ENCODE measurements at regions not wholly inside any gene's neighbourhood (a gene's known extent, or its start where the extent isn't known, plus 50 kb on each side); places are given as distances from the start of the nearest gene placed in this dataset.

DNA sequence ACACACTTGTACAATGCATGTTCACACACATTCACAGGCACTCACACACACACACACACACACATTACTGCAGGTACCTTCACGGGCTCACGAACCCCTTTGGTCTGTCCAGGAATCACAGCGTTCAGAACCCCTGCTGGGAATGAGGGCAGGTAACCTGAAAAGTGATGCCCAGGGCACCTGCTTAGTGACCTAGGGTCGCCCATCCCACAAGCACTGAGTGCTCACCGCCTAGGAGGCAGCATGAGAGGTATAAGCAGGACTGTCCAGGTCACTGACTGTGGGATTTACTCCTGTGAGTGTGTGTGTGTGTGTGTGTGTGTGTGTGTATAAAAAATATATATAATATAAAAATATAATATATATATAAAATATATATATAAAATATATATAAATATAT is 150.9 kb downstream of the GALR1 start:
- POLR2A ChIA-PET, result no interaction called here

DNA sequence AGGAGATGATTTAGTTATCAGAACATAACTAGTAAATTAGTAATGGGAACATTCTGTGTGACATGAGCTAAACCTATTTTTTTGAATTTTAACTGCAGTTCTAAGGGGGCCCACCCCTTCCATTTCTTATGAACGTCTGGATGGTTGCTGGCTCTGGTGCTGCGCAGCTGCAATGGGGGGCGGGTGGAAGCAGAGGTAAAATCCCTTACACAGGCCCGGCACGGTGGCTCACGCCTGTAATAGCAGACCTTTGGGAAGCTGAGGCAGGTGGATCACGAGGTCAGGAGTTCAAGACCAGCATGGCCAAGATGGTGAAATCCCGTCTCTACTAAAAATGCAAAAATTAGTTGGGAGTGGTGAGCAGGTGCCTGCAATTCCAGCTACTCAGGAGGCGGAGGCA is 151.5 kb downstream of the GALR1 start:
- no peak overlapping the region for H3K27ac ChIP-seq (ENCODE audit: low read depth, low read length, poor library complexity, severe bottlenecking)
- no peak for TF ChIP-seq EZH2phosphoT487 (IDR thresholded peaks at IDR 0.05; ENCODE audit: borderline replicate concordance, low read depth, low read length)
- TF ChIP-seq, protein P1, sequence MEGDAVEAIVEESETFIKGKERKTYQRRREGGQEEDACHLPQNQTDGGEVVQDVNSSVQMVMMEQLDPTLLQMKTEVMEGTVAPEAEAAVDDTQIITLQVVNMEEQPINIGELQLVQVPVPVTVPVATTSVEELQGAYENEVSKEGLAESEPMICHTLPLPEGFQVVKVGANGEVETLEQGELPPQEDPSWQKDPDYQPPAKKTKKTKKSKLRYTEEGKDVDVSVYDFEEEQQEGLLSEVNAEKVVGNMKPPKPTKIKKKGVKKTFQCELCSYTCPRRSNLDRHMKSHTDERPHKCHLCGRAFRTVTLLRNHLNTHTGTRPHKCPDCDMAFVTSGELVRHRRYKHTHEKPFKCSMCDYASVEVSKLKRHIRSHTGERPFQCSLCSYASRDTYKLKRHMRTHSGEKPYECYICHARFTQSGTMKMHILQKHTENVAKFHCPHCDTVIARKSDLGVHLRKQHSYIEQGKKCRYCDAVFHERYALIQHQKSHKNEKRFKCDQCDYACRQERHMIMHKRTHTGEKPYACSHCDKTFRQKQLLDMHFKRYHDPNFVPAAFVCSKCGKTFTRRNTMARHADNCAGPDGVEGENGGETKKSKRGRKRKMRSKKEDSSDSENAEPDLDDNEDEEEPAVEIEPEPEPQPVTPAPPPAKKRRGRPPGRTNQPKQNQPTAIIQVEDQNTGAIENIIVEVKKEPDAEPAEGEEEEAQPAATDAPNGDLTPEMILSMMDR (conservative IDR thresholded peaks at IDR 0.05; ENCODE audit: low read length), result no peak
- intact Hi-C loops (cut with micrococcal nuclease; ENCODE audit: unreplicated experiment), result no loop called here
- DNase-seq (ENCODE audit: low spot score), result no peak
- no TSS peak for BruUV-seq (replicated peaks)
- no peaks in the 10 kb centered on the region for H3K79me2 ChIP-seq (ENCODE audit: insufficient read depth, low read depth, low read length)
- H3K4me1 ChIP-seq (ENCODE audit: insufficient read depth, low read length, poor library complexity, severe bottlenecking), result no peaks in the 10 kb centered on the region
- no peaks in the 10 kb centered on the region for H4K20me1 ChIP-seq (ENCODE audit: insufficient read depth, low read length)
- H3K4me2 ChIP-seq (ENCODE audit: low read length), result no peak overlapping the region
- no peak overlapping the region for H2AFZ ChIP-seq (ENCODE audit: low read length)
- ChIA-PET CTCF (ENCODE audit: unreplicated experiment) (no interaction called here), POLR2A (no interaction called here)
- no peaks in the 10 kb centered on the region for H3K9me2 ChIP-seq (ENCODE audit: insufficient read depth, low read length)
- H3K4me3 ChIP-seq (ENCODE audit: low read depth, low read length, poor library complexity, severe bottlenecking), result no peak overlapping the region
- no peaks in the 10 kb centered on the region for H3K9me3 ChIP-seq (ENCODE audit: low read length)
- H3K36me3 ChIP-seq (ENCODE audit: insufficient read depth, low read length), result no peaks in the 10 kb centered on the region

More for the DNA sequence above, 150.9 kb downstream of the GALR1 start:
- Histone ChIP-seq H3K4me2 (ENCODE audit: low read length) (no peak overlapping the region), H3K79me2 (ENCODE audit: insufficient read depth, low read depth, low read length) (no peaks in the 10 kb centered on the region), H3K9me2 (ENCODE audit: insufficient read depth, low read length) (no peaks in the 10 kb centered on the region), H2AFZ (ENCODE audit: low read length) (no peak overlapping the region), H3K27ac (ENCODE audit: low read depth, low read length, poor library complexity, severe bottlenecking) (no peak overlapping the region), H4K20me1 (ENCODE audit: insufficient read depth, low read length) (no peaks in the 10 kb centered on the region), H3K36me3 (ENCODE audit: insufficient read depth, low read length) (no peaks in the 10 kb centered on the region), H3K9me3 (ENCODE audit: low read length) (no peaks in the 10 kb centered on the region), H3K4me3 (ENCODE audit: low read depth, low read length, poor library complexity, severe bottlenecking) (no peak overlapping the region), H3K4me1 (ENCODE audit: insufficient read depth, low read length, poor library complexity, severe bottlenecking) (no peaks in the 10 kb centered on the region)
- BruUV-seq (replicated peaks), result no TSS peak
- DNase-seq (ENCODE audit: low spot score), result no peak
- CTCF ChIA-PET (ENCODE audit: unreplicated experiment), result no interaction called here
- TF ChIP-seq, protein P1 (conservative IDR thresholded peaks at IDR 0.05; ENCODE audit: low read length), result no peak
- TF ChIP-seq EZH2phosphoT487 (IDR thresholded peaks at IDR 0.05; ENCODE audit: borderline replicate concordance, low read depth, low read length), result no peak
- intact Hi-C loops (cut with micrococcal nuclease; ENCODE audit: unreplicated experiment), result no loop called here

DNA sequence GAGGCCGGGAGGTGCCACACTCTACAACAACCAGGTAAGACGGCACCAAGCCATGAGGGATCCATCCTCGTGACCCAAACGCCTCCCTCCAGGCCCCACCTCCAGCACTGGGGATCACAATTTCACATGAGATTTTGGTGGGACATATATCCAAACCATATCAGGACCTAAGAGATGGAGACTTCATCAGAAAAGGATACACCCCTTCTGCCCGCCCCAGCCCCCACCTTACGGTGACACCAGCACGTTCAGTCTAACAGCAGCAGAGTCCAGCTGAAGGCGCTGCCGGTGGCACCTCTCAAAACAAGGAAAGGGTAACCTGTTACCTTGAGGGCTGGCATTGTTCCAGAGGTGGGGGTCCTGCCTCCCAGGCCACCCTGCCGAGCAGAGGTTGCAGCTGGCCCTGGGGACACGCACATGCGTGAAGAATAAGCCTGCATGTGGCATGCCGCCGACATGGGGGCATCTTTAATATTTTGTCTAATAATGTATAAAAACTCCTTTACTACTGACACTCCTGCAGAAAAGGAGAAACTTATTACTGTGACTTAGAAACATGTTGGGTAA is 154.4 kb downstream of the GALR1 start:
- no peak overlapping the region for H2AFZ ChIP-seq (ENCODE audit: low read length)
- TF ChIP-seq, protein P1 (conservative IDR thresholded peaks at IDR 0.05; ENCODE audit: low read length), result no peak
- TF ChIP-seq EZH2phosphoT487 (IDR thresholded peaks at IDR 0.05; ENCODE audit: borderline replicate concordance, low read depth, low read length), result no peak
- H4K20me1 ChIP-seq (ENCODE audit: insufficient read depth, low read length), result no peaks in the 10 kb centered on the region
- H3K4me3 ChIP-seq (ENCODE audit: low read depth, low read length, poor library complexity, severe bottlenecking), result no peak overlapping the region
- DNase-seq (ENCODE audit: low spot score), result no peak
- no peaks in the 10 kb centered on the region for H3K36me3 ChIP-seq (ENCODE audit: insufficient read depth, low read length)
- CTCF ChIA-PET (ENCODE audit: unreplicated experiment), result no interaction called here
- intact Hi-C loops (cut with micrococcal nuclease; ENCODE audit: unreplicated experiment), result no loop called here
- H3K4me1 ChIP-seq (ENCODE audit: insufficient read depth, low read length, poor library complexity, severe bottlenecking), result no peaks in the 10 kb centered on the region
- no peak overlapping the region for H3K27ac ChIP-seq (ENCODE audit: low read depth, low read length, poor library complexity, severe bottlenecking)
- no peaks in the 10 kb centered on the region for H3K9me3 ChIP-seq (ENCODE audit: low read length)
- no peaks in the 10 kb centered on the region for H3K9me2 ChIP-seq (ENCODE audit: insufficient read depth, low read length)
- H3K79me2 ChIP-seq (ENCODE audit: insufficient read depth, low read depth, low read length), result no peaks in the 10 kb centered on the region
- BruUV-seq (replicated peaks), result no TSS peak
- no peak overlapping the region for H3K4me2 ChIP-seq (ENCODE audit: low read length)
- POLR2A ChIA-PET, result no interaction called here
